ENCODE measurements at regions not wholly inside any gene's neighbourhood (a gene's known extent, or its start where the extent isn't known, plus 50 kb on each side); places are given as distances from the start of the nearest gene placed in this dataset.

DNA sequence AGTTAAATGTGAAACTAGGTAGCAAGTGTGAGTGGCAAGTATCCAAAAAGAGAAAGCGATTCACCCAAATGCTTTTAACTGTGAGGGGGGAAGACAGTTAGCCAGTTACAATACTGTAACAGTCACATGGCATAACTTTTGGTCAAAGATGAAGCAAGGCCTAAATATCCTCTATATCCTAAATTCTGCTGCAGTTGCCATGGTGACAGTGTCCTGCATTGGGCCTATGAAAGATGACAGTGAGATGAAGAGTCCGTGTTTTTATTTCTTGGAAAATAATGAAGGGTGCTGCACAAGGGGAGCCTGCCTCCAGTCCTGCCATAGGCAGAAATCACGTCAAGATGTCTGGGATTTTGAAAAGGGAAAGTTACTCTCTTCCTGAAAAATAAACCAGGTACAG is 534.6 kb downstream of the NTRK2 start:
- no peak for DNase-seq
- H3K4me3 ChIP-seq, result no peak overlapping the region
- H3K9me3 ChIP-seq, result no peaks in the 10 kb centered on the region
- H3K4me1 ChIP-seq, result no peaks in the 10 kb centered on the region
- TF ChIP-seq, protein P1, sequence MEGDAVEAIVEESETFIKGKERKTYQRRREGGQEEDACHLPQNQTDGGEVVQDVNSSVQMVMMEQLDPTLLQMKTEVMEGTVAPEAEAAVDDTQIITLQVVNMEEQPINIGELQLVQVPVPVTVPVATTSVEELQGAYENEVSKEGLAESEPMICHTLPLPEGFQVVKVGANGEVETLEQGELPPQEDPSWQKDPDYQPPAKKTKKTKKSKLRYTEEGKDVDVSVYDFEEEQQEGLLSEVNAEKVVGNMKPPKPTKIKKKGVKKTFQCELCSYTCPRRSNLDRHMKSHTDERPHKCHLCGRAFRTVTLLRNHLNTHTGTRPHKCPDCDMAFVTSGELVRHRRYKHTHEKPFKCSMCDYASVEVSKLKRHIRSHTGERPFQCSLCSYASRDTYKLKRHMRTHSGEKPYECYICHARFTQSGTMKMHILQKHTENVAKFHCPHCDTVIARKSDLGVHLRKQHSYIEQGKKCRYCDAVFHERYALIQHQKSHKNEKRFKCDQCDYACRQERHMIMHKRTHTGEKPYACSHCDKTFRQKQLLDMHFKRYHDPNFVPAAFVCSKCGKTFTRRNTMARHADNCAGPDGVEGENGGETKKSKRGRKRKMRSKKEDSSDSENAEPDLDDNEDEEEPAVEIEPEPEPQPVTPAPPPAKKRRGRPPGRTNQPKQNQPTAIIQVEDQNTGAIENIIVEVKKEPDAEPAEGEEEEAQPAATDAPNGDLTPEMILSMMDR (IDR thresholded peaks at IDR 0.05), result no peak
- TF ChIP-seq POLR2AphosphoS5 (IDR thresholded peaks at IDR 0.05), result no peak
- no peak for TF ChIP-seq EP300 (IDR thresholded peaks at IDR 0.05)
- no peak for TF ChIP-seq POLR2A (IDR thresholded peaks at IDR 0.05)
- ATAC-seq (ENCODE audit: low FRiP score in 2 of 2), result no peak
- no peaks in the 10 kb centered on the region for H3K36me3 ChIP-seq
- H3K27me3 ChIP-seq, result no peaks in the 10 kb centered on the region
- H3K27ac ChIP-seq, result no peak overlapping the region
- 78 to 87% methylated on average over 3 of the region's 3 CpGs for WGBS, 2 donors

DNA sequence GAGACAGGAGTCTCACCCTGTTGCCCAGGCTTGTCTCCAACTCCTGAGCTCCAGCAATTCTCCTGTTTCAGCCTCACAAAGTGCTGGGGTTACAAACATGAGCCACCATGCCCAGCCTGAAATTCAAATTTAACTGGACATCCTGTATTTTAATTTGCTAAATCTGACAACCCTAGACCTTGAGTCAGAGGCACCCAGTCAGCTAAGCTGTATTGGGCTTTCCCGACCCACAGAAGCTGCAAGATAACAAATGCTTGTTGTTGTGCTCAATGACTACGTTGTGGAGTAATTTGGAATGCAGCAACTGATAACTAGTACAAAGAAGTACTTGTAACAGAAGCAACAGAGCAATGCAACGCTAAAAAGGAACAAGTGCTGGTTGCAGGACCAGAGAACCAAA is 533.1 kb downstream of the NTRK2 start:
- H3K27ac ChIP-seq, result no peak overlapping the region
- TF ChIP-seq POLR2AphosphoS5 (IDR thresholded peaks at IDR 0.05) (no peak), EP300 (IDR thresholded peaks at IDR 0.05) (no peak), POLR2A (IDR thresholded peaks at IDR 0.05) (no peak)
- TF ChIP-seq, protein P1 (IDR thresholded peaks at IDR 0.05), result no peak
- H3K4me3 ChIP-seq, result no peak overlapping the region
- 71 to 81% methylated on average over 3 of the region's 3 CpGs for WGBS, 2 donors
- no peaks in the 10 kb centered on the region for H3K27me3 ChIP-seq
- ATAC-seq (ENCODE audit: low FRiP score in 2 of 2) (no peak), DNase-seq (no peak)
- H3K4me1 ChIP-seq, result no peaks in the 10 kb centered on the region
- H3K9me3 ChIP-seq, result no peaks in the 10 kb centered on the region
- no peaks in the 10 kb centered on the region for H3K36me3 ChIP-seq

DNA sequence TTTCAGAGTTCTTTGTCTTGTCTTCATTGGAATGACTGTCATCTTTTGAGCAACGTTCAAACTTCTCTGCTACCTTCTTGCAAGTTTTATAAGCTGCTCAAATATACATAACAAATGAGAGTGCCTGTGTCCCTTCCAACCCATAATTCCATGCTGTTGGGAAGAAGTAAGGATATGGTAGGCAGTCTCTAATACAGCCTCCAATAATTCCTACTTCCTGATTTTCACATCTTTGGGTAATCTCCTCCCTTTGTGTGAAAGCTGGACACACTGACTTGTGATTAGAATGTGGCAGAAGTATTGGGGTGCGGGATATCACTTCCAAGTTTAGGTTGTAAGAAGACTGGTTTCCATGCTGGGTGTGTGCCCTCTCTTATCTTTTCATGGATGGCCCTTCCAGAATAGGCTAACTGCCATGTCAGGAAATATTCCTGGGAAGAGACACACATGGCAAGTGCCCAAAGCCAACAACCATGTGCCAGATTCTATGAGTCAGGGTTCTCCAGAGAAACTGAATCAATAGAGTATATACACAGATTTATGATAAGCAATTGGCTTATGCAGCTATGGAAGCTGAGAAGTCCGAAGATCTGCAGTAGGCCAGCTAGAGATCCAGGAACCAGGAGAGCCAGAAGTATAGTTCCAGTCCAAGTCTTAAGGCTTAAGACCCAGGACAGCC is 531.3 kb downstream of the NTRK2 start:
- WGBS, 2 donors, result 84 to 87% methylated on average over 3 of the region's 3 CpGs
- DNase-seq (no peak), ATAC-seq (ENCODE audit: low FRiP score in 2 of 2) (peak in 1 of 2 donors; percentile 23)
- H3K36me3 ChIP-seq, result no peaks in the 10 kb centered on the region
- TF ChIP-seq, protein P1 (IDR thresholded peaks at IDR 0.05), result no peak
- TF ChIP-seq POLR2AphosphoS5 (IDR thresholded peaks at IDR 0.05) (no peak), EP300 (IDR thresholded peaks at IDR 0.05) (no peak), POLR2A (IDR thresholded peaks at IDR 0.05) (no peak)
- H3K4me3 ChIP-seq, result no peak overlapping the region
- no peaks in the 10 kb centered on the region for H3K27me3 ChIP-seq
- no peaks in the 10 kb centered on the region for H3K4me1 ChIP-seq
- no peak overlapping the region for H3K27ac ChIP-seq
- H3K9me3 ChIP-seq, result no peaks in the 10 kb centered on the region

DNA sequence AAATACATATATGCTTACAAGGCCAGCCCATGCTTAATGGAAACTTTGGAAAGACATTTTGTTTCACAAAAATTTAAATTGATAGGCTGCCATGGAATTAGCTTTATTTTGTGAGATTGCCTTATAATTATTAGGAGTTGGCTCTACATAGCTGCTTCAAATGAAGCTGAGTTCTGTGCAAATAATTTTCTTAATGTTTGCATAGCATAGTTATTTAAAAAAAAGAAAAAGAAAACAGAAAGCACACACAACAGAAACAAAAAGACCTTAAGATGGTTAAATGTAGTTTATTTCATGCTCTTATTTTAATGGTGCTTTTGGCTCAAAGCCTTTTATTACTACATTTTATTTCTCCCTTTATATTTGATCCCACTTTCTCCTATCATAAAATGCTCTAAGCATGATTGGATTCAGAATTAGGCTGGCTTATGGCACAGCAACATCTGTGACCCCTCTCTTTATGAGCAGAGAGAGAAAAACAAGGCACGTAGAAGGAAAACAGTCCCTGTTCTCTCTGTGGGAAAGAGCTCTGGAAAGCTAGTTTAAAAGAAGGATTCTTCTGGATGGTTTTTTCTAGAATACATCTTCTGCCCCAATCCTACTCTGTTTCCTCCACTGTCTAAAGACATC is 530.5 kb downstream of the NTRK2 start:
- no peak for DNase-seq
- Histone ChIP-seq H3K9me3 (no peaks in the 10 kb centered on the region), H3K4me3 (no peak overlapping the region), H3K27ac (no peak overlapping the region), H3K4me1 (no peaks in the 10 kb centered on the region), H3K36me3 (no peaks in the 10 kb centered on the region), H3K27me3 (no peaks in the 10 kb centered on the region)
- no peak for TF ChIP-seq POLR2A (IDR thresholded peaks at IDR 0.05)
- no peak for TF ChIP-seq EP300 (IDR thresholded peaks at IDR 0.05)
- TF ChIP-seq, protein P1 (IDR thresholded peaks at IDR 0.05), result no peak
- TF ChIP-seq POLR2AphosphoS5 (IDR thresholded peaks at IDR 0.05), result no peak
- WGBS, 2 donors, result 78 to 82% methylated on average over 1 of the region's 1 CpG
- ATAC-seq (ENCODE audit: low FRiP score in 2 of 2), result no peak

DNA sequence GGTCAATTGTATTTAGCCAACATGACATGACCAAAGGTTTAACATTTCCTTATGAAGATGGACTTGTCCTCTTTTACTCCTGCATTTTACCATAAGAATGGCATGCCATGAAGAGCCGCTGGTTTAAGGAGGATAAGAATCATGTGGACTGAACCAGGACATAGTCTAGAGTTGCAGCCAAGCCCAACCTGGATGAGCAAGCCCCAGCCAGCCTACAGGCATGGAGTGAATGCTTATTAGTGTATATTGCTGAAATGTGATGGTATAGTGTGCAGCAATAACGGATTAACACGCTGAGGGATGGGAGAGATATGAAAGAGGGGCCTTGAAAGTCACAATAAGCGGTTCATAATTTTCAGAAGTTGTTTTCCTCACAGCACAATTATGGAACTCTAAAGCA is 523.2 kb downstream of the NTRK2 start:
- Histone ChIP-seq H3K4me3 (no peak overlapping the region), H3K36me3 (no peaks in the 10 kb centered on the region), H3K9me3 (no peaks in the 10 kb centered on the region), H3K4me1 (no peaks in the 10 kb centered on the region), H3K27me3 (no peaks in the 10 kb centered on the region), H3K27ac (no peak overlapping the region)
- WGBS, 2 donors, result 91 to 92% methylated on average over 4 of the region's 4 CpGs
- DNase-seq (no peak), ATAC-seq (ENCODE audit: low FRiP score in 2 of 2) (no peak)
- TF ChIP-seq EP300 (IDR thresholded peaks at IDR 0.05), result no peak
- TF ChIP-seq POLR2A (IDR thresholded peaks at IDR 0.05), result no peak
- TF ChIP-seq, protein P1 (IDR thresholded peaks at IDR 0.05), result no peak
- TF ChIP-seq POLR2AphosphoS5 (IDR thresholded peaks at IDR 0.05), result no peak
